ENCODE measurements at regions not wholly inside any gene's neighbourhood (a gene's known extent, or its start where the extent isn't known, plus 50 kb on each side); places are given as distances from the start of the nearest gene placed in this dataset.

- DNase-seq, result no peak
- TF ChIP-seq CTCF (IDR thresholded peaks at IDR 0.05), result no peak
- Histone ChIP-seq H3K4me3 (no peak overlapping the region), H3K36me3 (ENCODE audit: low read depth) (no peaks in the 10 kb centered on the region), H3K9me3 (no peaks in the 10 kb centered on the region), H3K4me1 (ENCODE audit: low read depth) (no peaks in the 10 kb centered on the region)
- ATAC-seq, result no peak
- intact Hi-C loops (cut with DNase I, micrococcal nuclease), result no loop called here
These were observed 125.2 kb downstream of the BMP2 start for GRCh38 chr20:6892724-6893123.

- intact Hi-C loops (cut with DNase I, micrococcal nuclease), result no loop called here
These were observed 131.4 kb downstream of the BMP2 start for GRCh38 chr20:6898928-6899327.

GRCh38 chr20:6906871-6907270, 139.4 kb downstream of the BMP2 start:
- intact Hi-C loops (cut with DNase I, micrococcal nuclease), result no loop called here
- ATAC-seq, result no peak
- TF ChIP-seq CTCF (IDR thresholded peaks at IDR 0.05), result no peak
- DNase-seq, result no peak
- Histone ChIP-seq H3K9me3 (no peaks in the 10 kb centered on the region), H3K4me1 (ENCODE audit: low read depth) (no peaks in the 10 kb centered on the region), H3K4me3 (no peak overlapping the region), H3K36me3 (ENCODE audit: low read depth) (no peaks in the 10 kb centered on the region)

More at GRCh38 chr20:6898928-6899327, 131.4 kb downstream of the BMP2 start:
- no peaks in the 10 kb centered on the region for H3K36me3 ChIP-seq (ENCODE audit: low read depth)
- DNase-seq (no peak), ATAC-seq (no peak)
- H3K9me3 ChIP-seq, result no peaks in the 10 kb centered on the region
- TF ChIP-seq CTCF (IDR thresholded peaks at IDR 0.05), result no peak
- H3K4me3 ChIP-seq, result no peak overlapping the region
- H3K4me1 ChIP-seq (ENCODE audit: low read depth), result no peaks in the 10 kb centered on the region

GRCh38 chr20:6908673-6909072, 141.2 kb downstream of the BMP2 start:
- H3K4me1 ChIP-seq (ENCODE audit: low read depth), result no peaks in the 10 kb centered on the region
- H3K9me3 ChIP-seq, result no peaks in the 10 kb centered on the region
- H3K36me3 ChIP-seq (ENCODE audit: low read depth), result no peaks in the 10 kb centered on the region
- ATAC-seq (no peak), DNase-seq (no peak)
- TF ChIP-seq CTCF (IDR thresholded peaks at IDR 0.05), result no peak
- intact Hi-C loops (cut with DNase I, micrococcal nuclease), result no loop called here
- no peak overlapping the region for H3K4me3 ChIP-seq

- no peak for ATAC-seq
- H3K4me1 ChIP-seq (ENCODE audit: low read depth), result no peaks in the 10 kb centered on the region
- no peak for TF ChIP-seq CTCF (IDR thresholded peaks at IDR 0.05)
- intact Hi-C loops (cut with DNase I, micrococcal nuclease), result no loop called here
- H3K4me3 ChIP-seq, result no peak overlapping the region
- no peaks in the 10 kb centered on the region for H3K36me3 ChIP-seq (ENCODE audit: low read depth)
- no peak for DNase-seq
- no peaks in the 10 kb centered on the region for H3K9me3 ChIP-seq
These were observed 142.1 kb downstream of the BMP2 start for GRCh38 chr20:6909608-6910007.

GRCh38 chr20:6914986-6915385, 147.5 kb downstream of the BMP2 start:
- no peaks in the 10 kb centered on the region for H3K4me1 ChIP-seq (ENCODE audit: low read depth)
- no peak for TF ChIP-seq CTCF (IDR thresholded peaks at IDR 0.05)
- intact Hi-C loops (cut with DNase I, micrococcal nuclease), result no loop called here
- no peaks in the 10 kb centered on the region for H3K9me3 ChIP-seq
- H3K4me3 ChIP-seq, result no peak overlapping the region
- ATAC-seq (no peak), DNase-seq (no peak)
- no peaks in the 10 kb centered on the region for H3K36me3 ChIP-seq (ENCODE audit: low read depth)
